GM12891 (cell line): ENCODE measurements at regions not wholly inside any gene's neighbourhood (a gene's known extent, or its start where the extent isn't known, plus 50 kb on each side); places are given as distances from the start of the nearest gene placed in this dataset.
"Not testable (repeated sequence)": the region's sequence is repeated elsewhere in the genome, so short reads cannot be mapped to it uniquely, and the experiment has no call there.

Experiments
- DNase-seq: peaks from one replicate; pipeline ENCODE4 v3.0.0; 2011; ENCODE audit warnings: low spot score; ENCODE audit not compliant: insufficient read length
- FAIRE-seq: peaks from 2 replicates; lab custom pipeline; 2011; peaks lifted over from hg19 to GRCh38; lab: Jason Lieb, UNC
- PAX5 ChIP-seq: IDR thresholded peaks from 2 replicates; pipeline ENCODE4 v1.6.1; 2011; ENCODE audit warnings: low read length, moderate library complexity, mild to moderate bottlenecking; ENCODE audit not compliant: insufficient read depth, severe bottlenecking
- POLR2A ChIP-seq: IDR thresholded peaks from 2 replicates; pipeline ENCODE4 v1.6.1; 2011; ENCODE audit warnings: low read depth, low read length, control low read depth
- POLR2AphosphoS5 ChIP-seq: IDR thresholded peaks from 2 replicates; pipeline ENCODE4 v1.6.1; 2011; ENCODE audit warnings: low read depth, low read length, control low read depth
- POU2F2 ChIP-seq: IDR thresholded peaks from 2 replicates; pipeline ENCODE4 v1.6.1; 2011; ENCODE audit warnings: low read depth, mild to moderate bottlenecking, control low read depth, low read length, moderate library complexity
- SPI1 ChIP-seq: IDR thresholded peaks from 2 replicates; pipeline ENCODE4 v1.6.1; 2011; ENCODE audit warnings: low read depth, low read length, control low read depth
- TAF1 ChIP-seq: IDR thresholded peaks from 2 replicates; pipeline ENCODE4 v1.6.1; 2011; ENCODE audit warnings: low read depth, low read length, control low read depth

GRCh38 chr16:64687786-64688185, 434.1 kb downstream of the CDH11 start:
- FAIRE-seq (no peak), DNase-seq (no peak)
- no peak for TF ChIP-seq SPI1
- no peak for TF ChIP-seq POU2F2
- TF ChIP-seq TAF1, result no peak

- FAIRE-seq (no peak), DNase-seq (no peak)
- TF ChIP-seq POLR2A (no peak), POU2F2 (no peak), SPI1 (no peak), TAF1 (no peak), PAX5 (no peak), POLR2AphosphoS5 (no peak)
Observed at GRCh38 chr16:64687123-64687522, 434.7 kb downstream of the CDH11 start.

GRCh38 chr16:64679976-64680690, 441.7 kb downstream of the CDH11 start:
- DNase-seq (no peak), FAIRE-seq (no peak)
- no peak for TF ChIP-seq POLR2A
- TF ChIP-seq POLR2AphosphoS5, result no peak
- no peak for TF ChIP-seq PAX5
- TF ChIP-seq SPI1, result no peak
- TF ChIP-seq TAF1, result no peak
- no peak for TF ChIP-seq POU2F2

GRCh38 chr16:64669573-64669972, 452.3 kb downstream of the CDH11 start:
- TF ChIP-seq POLR2A, result no peak
- TF ChIP-seq PAX5, result no peak
- no peak for TF ChIP-seq POLR2AphosphoS5
- no peak for TF ChIP-seq SPI1
- no peak for TF ChIP-seq TAF1
- TF ChIP-seq POU2F2, result no peak

GRCh38 chr16:64667334-64667877, 454.5 kb downstream of the CDH11 start:
- no peak for DNase-seq
- FAIRE-seq, result no peak
- TF ChIP-seq POLR2A (no peak), POU2F2 (no peak), POLR2AphosphoS5 (no peak), PAX5 (no peak), SPI1 (no peak), TAF1 (no peak)

More at GRCh38 chr16:64669573-64669972, 452.3 kb downstream of the CDH11 start:
- no peak for DNase-seq
- no peak for FAIRE-seq

GRCh38 chr16:64662312-64662711, 459.6 kb downstream of the CDH11 start:
- FAIRE-seq, result not testable (repeated sequence)

GRCh38 chr16:64659866-64660265, 462.0 kb downstream of the CDH11 start:
- FAIRE-seq, result no peak
- DNase-seq, result no peak
- TF ChIP-seq POLR2A (no peak), TAF1 (no peak), POU2F2 (no peak), POLR2AphosphoS5 (no peak)

More at GRCh38 chr16:64662312-64662711, 459.6 kb downstream of the CDH11 start:
- DNase-seq, result not testable (repeated sequence)

- no peak for FAIRE-seq
- TF ChIP-seq TAF1 (no peak), POLR2A (no peak), POU2F2 (no peak), PAX5 (no peak), SPI1 (no peak)
- DNase-seq, result no peak
Observed at GRCh38 chr16:64657316-64658011, 464.4 kb downstream of the CDH11 start.

- no peak for DNase-seq
- FAIRE-seq, result no peak
- TF ChIP-seq POU2F2, result no peak
- TF ChIP-seq TAF1, result no peak
- no peak for TF ChIP-seq PAX5
- no peak for TF ChIP-seq POLR2A
- no peak for TF ChIP-seq SPI1
Observed at GRCh38 chr16:64656471-64656870, 465.4 kb downstream of the CDH11 start.

- DNase-seq (no peak), FAIRE-seq (no peak)
Observed at GRCh38 chr16:64654178-64654577, 467.7 kb downstream of the CDH11 start.

More at GRCh38 chr16:64654178-64654577, 467.7 kb downstream of the CDH11 start:
- TF ChIP-seq PAX5, result no peak
- no peak for TF ChIP-seq SPI1
- TF ChIP-seq TAF1, result no peak
- TF ChIP-seq POU2F2, result no peak
- TF ChIP-seq POLR2AphosphoS5, result no peak
- TF ChIP-seq POLR2A, result no peak
